HG02588 (cell line): ENCODE measurements at regions not wholly inside any gene's neighbourhood (a gene's known extent, or its start where the extent isn't known, plus 50 kb on each side); places are given as distances from the start of the nearest gene placed in this dataset.
"Not testable (repeated sequence)": the region's sequence is repeated elsewhere in the genome, so short reads cannot be mapped to it uniquely, and the experiment has no call there.

Experiments
- ATAC-seq: cut with Tn5 transposase; IDR thresholded peaks from one replicate; pipeline ENCODE4 v1.9.1; 2021; ENCODE audit warnings: mild to moderate bottlenecking, moderate library complexity; ENCODE audit not compliant: unreplicated experiment

DNA sequence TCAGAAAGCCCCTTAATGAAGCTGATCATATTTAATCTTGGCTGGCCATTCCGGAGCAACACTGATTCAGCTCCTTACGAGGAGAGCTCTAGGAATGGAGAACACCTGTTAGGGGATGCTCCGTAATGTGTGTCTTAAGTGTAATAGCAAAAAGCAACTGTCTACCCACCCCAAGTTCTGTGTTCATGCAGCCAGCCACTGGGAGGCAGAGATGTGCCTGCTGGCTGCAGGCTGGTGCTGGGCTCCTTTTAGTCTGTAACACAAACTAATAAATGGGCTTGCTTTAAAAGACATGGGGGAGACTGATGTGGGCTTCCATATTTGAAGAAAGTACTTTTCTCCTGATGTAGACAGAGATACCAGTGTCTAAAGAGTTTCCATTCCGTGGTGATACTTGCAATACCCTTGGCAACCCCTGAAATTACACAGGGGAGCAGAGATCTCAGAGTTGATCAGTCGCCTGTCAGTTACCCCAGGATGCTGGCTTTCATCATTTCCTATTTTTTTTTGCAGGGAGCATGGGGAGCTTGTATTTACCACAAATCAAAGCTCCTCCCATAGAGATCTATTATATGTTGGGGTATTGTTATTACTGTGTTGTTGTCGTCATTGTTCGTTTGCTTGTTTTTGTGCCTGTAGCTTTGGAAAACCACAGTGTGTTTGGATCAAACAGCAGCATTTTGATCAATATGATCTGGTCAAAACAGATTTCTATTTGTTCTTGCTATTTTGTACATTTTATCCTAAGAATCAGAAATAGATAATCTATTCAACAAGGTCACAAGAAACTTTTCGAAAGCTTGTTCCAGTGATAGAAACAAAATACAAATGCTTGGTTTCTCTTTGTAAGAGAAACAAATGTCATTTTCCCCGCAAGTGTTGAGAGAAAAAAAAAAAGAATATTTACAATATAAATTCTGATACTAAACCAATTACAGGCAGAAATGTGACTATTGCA lies 65.8 kb downstream of the MTX3 start:
- ATAC-seq: no peak

DNA sequence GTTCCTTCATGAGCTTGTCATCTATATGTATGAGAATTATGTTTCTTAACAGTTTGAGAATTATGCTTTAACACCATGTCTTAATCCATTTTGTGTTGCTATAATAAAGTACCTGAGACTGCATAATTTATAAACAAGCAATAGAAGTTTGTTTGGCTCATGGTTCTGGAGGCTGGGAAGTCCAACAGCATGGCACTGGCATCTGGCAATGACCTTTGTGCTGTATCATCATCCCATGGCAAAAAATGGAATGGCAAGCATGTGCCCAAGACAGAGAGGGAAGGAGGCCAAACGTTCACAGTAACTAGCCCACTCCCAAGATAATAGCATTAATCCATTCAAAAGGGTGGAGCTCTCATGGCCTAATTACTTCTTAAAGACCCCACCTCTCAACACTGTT lies 67.6 kb downstream of the MTX3 start:
- ATAC-seq: no peak

DNA sequence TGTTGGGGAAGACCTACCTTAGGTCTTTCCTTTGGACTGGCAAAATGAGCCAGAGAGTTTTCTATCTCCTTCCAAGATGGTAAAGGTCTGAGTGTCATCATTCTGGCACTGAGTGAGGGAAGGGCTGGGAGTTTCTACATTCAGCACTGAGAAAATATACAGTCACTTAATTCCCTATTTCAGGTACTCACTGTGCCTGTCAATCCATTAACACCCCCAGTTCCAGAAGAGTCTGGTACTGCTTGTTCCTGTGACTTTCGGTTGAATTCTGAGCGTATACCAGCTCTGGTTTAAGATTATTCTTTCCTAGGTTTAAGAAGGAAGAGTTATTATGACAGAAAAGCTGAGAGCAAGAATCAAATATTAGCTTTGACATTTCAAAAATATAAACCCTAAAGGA lies 68.4 kb downstream of the MTX3 start:
- no peak for ATAC-seq

GRCh38 chr5:79907452-79907851 lies 83.6 kb downstream of the MTX3 start:
- ATAC-seq: not testable (repeated sequence)

GRCh38 chr5:79902571-79902970 lies 88.5 kb downstream of the MTX3 start:
- ATAC-seq: not testable (repeated sequence)

DNA sequence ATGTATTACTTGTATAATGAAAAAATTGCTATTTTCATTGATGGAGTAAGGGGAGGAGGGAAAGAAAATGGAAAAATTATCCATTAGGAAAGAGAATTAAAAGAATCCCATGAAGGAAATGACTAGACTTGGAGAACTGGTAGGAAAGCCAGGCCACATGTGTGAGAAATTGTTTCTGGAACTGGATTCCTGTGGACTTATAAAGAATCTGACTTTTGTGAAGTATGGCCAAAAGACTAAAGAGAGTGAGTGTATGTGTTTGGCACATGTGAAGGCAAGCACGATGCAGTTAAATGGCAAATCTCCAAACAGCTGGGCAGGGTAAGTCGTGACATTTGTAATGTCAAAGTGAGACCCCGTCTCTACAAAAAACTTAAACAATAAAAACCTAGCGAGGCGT lies 89.4 kb downstream of the MTX3 start:
- no peak for ATAC-seq

- ATAC-seq: no peak
Measured at GRCh38 chr5:79898611-79899010, 92.5 kb downstream of the MTX3 start.

GRCh38 chr5:79893976-79894375 lies 97.1 kb downstream of the MTX3 start:
- ATAC-seq: no peak

- no peak for ATAC-seq
Measured at GRCh38 chr5:79893485-79893884, 97.6 kb downstream of the MTX3 start.

- no peak for ATAC-seq
Measured at GRCh38 chr5:79890930-79891249, 100.2 kb downstream of the MTX3 start.

GRCh38 chr5:79890119-79890929 lies 100.7 kb downstream of the MTX3 start:
- ATAC-seq: no peak

GRCh38 chr5:79888643-79889042 lies 102.4 kb downstream of the MTX3 start:
- ATAC-seq: no peak

DNA sequence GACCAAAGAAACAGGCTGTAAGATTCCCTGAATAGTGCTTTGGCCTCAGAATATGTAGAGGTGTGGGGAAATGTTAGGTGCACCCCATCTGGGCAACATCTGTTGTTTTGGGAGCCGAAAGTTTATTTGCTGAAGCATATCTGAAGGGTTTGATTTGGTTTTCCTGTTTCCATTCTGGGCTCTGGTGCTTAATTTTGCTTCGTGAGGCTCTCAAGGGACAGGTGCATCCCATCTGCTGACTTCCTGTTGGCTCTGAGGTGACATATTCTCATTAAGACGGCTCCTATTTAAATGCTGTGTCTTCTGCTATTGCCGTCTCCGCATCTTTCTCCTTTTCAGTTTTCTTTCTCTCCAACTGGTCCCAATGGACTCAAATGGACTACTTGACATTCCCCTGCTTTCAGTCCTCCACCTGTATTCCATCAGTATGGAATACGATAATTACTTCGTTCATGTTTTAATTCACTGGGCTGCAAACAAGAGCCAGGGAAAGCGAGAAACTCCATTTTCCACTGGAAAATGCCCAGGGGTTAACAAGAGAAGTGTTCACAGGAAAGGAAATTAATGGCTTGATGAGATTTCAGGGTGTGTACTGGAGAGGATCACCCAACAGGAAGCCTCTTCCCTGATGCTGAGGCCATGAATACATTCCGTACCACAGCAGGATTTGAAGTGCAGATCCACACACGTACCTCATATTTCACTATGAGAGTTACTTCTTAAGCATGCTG lies 104.0 kb downstream of the MTX3 start:
- ATAC-seq: no peak

GRCh38 chr5:79886456-79886855 lies 104.6 kb downstream of the MTX3 start:
- ATAC-seq: no peak

- not testable (repeated sequence) for ATAC-seq
Measured at GRCh38 chr5:79879880-79880279, 111.2 kb downstream of the MTX3 start.

DNA sequence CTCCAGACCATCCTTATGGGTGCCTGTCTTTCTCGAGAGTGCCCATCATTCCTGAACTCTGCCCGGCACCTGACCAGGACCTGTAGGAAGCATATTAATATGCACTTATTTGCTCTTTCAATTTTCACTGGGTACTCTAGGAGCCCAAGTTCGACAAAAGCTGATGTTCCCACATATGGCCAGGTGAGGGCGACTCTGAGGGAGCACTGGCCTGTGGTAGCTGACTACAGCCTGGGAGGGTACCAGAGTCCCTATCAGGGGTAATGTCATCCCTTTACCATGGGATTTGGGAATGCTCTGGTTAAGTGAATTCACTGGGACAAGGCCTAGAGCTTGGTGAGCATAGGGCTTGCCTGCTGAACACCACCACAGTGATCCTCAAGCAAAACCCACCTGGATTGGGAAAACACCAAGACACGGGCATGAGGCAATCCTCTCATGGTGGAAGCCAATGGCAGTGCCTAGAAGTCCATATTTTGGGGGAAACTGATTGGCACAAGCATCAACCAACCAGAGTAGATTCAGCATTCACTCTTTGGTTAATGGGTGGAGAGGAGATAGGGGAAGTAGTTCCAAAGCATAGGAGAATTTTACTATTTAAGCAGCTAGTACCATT lies 112.2 kb downstream of the MTX3 start:
- ATAC-seq: no peak

- no peak for ATAC-seq
Measured at GRCh38 chr5:79878136-79878679, 112.9 kb downstream of the MTX3 start.

- no peak for ATAC-seq
Measured at GRCh38 chr5:79876456-79876855, 114.6 kb downstream of the MTX3 start.

GRCh38 chr5:79875230-79875629 lies 115.8 kb downstream of the MTX3 start:
- ATAC-seq: no peak

DNA sequence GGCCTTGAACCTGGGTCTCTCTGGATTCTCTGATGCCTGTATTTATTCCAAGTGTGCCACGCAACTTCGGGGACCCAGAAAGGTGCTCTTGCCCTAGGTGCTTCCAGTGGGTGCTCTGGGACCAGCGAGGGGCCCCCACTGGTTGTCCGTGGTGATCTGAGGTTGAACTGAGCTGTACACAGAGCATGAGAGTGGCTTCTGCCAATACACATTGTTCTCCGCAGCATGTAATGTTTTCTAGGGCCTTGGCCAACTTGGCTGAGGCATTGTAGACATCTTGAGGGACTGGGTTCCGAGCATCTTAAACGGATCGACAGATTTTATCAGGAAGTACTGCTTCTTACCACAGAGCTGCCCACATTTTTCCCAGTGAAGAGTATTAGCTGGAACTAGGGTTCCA lies 117.9 kb downstream of the MTX3 start:
- no peak for ATAC-seq

DNA sequence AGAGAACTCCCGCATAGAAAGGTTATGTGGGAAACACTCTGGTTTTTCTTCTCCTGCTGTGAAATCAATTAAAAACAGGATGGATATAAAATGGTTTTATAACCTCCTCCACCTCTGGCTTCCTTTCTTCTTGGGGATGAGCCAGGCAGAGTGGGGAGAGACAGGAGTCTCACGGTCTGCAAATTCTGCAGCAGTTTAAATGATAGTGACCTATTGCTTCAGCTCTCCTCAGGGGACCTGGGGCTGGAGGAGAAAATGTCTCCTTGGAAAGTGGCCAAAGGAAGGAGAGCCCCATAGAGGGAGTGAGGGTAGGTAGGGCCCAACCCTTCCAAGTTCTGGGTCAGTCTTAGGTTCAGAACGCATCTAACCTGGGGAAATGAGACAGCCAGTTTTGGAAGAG lies 118.8 kb downstream of the MTX3 start:
- no peak for ATAC-seq
